Inflammatory macrophage treated with lipopolysaccharide for 1 hour (primary cell): ENCODE measurements at regions not wholly inside any gene's neighbourhood (a gene's known extent, or its start where the extent isn't known, plus 50 kb on each side); places are given as distances from the start of the nearest gene placed in this dataset.

Source experiments
- DNase-seq, 2 donors: peaks; one replicate each; pipeline ENCODE4 v3.0.0-alpha.2; 2020 to 2022

- no peak for DNase-seq
Measured at GRCh38 chr7:46026741-46027140, 105.7 kb upstream of the IGFBP3 start.

DNA sequence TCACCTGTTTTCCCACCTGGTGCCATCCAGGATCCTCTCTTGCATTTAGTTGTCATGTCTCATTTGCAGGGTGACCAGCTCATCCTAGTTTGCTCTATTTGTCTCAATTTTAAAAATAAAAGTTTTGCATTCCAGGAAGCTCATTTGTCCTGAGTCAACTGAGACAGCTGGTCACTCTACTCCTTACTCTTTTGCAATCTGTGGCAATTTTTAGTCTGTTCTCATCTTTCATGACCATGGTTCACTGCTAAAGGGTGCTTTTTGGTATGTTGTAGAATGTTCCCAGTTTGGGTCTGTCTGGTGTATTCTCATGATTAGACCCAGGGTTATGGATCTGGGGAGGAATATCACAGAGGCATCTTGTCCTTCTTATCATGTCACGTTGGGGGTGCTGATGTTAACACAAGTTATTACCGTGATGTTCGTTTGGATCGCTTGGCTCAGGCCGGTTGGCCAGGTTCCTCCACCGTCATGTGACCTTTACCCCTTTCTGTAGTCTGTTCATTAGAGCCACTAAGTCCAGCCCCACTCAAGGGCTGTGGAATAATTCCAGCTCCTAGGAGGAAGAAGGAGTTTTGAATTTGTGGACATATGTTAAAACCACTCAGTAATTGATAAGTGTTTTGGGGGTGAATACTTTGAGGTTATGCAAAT is 103.3 kb upstream of the IGFBP3 start:
- no peak for DNase-seq

GRCh38 chr7:46022397-46022796 is 101.3 kb upstream of the IGFBP3 start:
- no peak for DNase-seq

GRCh38 chr7:46015107-46015868 is 94.2 kb upstream of the IGFBP3 start:
- no peak for DNase-seq

- DNase-seq, result no peak
Measured at GRCh38 chr7:46011501-46011900, 90.4 kb upstream of the IGFBP3 start.

- DNase-seq, result no peak
Measured at GRCh38 chr7:46011059-46011458, 90.0 kb upstream of the IGFBP3 start.

DNA sequence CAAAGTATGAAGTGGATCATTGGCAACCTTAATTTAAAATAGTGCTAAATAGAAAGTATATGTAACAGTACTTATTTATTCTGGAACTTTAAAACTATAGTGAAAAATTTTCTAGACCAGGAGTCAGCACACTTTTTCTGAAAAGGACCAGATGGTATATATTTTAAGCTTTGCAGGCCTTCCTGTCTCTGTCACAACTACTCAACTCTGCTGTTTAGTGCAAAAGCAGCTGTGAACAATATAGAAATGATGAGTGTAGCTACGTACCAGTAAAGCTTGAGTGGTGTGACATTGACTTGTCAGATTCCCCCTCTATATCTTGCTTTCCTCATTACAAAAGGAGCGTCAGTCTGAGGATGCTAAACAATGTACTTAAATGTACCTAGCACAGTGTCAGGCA is 88.1 kb upstream of the IGFBP3 start:
- DNase-seq, result no peak

DNA sequence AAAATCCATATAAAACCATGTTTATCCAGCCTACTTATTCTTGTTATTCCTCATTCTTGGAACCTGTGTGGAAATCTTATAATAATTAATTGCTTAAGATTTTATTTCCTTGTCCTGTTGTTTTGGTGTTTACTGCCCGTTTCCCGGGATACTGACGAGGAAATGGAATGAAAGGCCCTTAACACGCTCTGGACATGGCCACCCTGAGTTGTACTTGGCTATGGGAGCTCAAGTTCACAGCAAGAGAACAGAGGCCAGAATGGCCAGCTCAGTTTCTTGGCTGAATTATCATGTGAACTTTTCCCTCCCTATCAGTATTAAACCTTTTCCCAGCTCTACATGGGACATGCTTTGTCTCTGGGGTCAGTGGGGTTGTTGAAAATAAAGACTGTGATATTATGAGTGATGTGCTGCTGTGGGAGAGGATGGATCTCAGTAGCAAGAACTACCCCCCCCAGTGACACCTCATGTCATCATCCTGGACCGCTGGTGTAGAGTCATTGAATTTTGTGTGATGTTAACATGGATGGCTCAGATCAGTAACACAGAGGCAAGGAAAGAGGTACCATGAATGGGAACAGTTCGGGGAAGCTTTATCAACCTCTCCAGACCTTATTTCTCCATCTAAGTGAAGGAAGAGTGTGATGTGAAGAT is 87.0 kb upstream of the IGFBP3 start:
- DNase-seq, result no peak

GRCh38 chr7:46007194-46007593 is 86.1 kb upstream of the IGFBP3 start:
- DNase-seq, result no peak

- no peak for DNase-seq
Measured at GRCh38 chr7:46006723-46007122, 85.7 kb upstream of the IGFBP3 start.

DNA sequence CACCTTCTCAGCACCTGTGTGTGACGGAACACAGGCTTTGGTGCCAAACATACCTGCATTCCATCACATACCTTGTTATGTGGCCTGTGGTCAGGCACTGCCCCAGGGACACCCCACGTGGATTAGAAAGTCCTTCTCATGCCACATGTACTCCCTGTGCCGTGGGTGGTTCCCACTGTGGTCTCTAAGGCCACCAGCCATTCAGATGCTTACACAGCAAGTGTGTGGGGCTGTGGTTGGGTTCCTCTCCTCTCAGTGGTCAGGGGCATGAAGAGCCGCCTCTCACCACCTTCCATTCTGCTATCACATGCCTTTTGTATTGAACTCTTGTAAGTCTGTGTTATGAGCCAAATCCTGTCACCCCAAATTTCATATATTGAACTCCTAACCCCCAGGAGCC is 85.1 kb upstream of the IGFBP3 start:
- no peak for DNase-seq

GRCh38 chr7:46004965-46005364 is 83.9 kb upstream of the IGFBP3 start:
- DNase-seq, result no peak

GRCh38 chr7:46003896-46004875 is 83.1 kb upstream of the IGFBP3 start:
- no peak for DNase-seq

DNA sequence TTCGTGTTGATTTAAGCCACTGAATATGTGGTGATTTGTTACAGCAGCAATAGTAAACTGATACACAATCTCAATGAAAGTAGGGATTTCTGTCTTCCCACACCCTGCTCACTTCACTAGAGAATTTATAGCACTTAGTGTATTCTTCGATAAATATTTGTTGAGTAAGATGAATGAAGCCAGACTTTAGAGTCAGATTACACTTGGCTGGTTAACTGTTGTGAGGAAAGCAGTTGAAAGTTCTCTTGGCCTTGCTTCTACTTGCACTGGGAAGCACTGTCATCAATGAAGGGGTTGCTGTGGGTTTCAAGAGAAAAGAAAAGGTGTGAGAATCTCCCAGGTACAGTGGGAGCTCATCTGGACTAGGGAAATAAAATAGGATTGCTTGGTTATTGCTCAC is 82.1 kb upstream of the IGFBP3 start:
- no peak for DNase-seq

- DNase-seq, result no peak
Measured at GRCh38 chr7:46000513-46000912, 79.4 kb upstream of the IGFBP3 start.

GRCh38 chr7:45999541-45999940 is 78.5 kb upstream of the IGFBP3 start:
- no peak for DNase-seq

DNA sequence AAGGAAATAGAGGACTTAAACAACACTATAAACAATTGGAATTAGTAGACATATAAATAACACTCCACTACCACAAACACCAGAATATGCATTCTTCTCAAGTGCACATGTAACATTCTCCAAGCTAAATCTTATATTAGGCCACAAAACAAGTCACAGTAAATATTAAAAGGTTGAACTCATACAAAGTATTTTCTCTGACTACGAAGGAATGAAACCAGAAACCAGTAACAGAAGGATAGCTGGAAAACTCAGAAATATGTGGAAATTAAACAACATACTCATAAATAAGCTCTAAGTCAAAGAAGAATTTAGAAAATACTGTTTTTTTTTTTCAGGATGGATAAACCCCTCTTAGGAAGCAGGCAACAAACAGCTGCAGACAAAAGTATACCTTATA is 77.4 kb upstream of the IGFBP3 start:
- no peak for DNase-seq

- DNase-seq, result no peak
Measured at GRCh38 chr7:45993621-45994020, 72.5 kb upstream of the IGFBP3 start.

DNA sequence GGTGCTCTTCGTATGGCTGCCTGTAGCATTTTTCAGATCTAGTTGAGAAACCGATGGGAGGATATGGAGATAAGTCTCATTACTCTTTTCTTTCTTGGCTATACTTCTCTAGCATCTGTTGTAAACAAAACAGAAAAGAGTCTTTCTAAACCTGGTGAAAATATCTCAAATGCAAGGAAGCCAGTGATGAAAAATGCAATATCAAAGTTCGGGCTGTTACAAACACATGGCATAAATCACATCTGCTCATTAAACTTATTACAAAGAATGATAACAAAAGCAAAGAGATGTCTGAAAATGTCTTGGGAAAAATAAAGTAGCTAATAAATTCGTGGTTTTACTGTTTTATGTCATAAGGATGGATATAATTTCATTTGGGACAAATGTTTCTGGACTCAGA is 71.8 kb upstream of the IGFBP3 start:
- DNase-seq, result no peak

GRCh38 chr7:45990276-45990675 is 69.2 kb upstream of the IGFBP3 start:
- no peak for DNase-seq

GRCh38 chr7:45988405-45989057 is 67.5 kb upstream of the IGFBP3 start:
- no peak for DNase-seq

DNA sequence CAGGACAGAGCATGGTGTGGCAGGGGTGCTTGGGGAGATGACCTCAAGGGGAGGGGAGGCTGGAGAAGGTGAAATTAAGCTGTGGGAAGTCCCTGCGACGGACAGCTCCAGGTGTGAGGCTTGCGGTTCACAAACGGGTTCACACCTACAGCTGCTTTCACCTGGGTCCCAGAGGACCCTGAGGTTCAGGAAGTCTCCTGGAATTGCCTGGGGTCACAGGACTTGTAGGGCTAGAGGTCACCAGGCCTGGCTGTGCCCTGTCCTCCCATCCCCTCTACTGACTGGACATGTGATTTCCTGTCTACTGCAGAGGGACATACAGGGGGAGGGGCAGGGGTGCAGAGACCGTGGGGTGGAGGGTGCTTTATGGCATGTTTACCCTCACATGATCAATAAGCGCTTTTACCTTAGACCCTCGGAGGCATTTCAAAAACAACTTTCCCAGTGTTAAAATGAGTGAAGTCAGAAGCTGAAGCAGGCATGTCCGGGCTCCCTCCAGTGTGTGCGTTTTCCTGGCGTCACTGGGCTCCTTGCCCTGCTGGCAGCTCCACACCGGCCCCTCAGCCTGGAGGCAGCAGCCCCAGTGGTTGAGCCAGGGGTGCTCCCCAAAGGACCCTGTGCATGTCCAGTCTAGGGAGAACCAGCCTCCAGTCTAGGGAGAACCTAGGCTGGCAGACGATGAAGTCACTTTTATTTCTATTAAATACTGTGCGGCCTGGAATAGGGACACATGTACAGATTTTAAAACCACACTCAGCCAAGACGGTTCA is 66.6 kb upstream of the IGFBP3 start:
- no peak for DNase-seq
